ENCODE measurements at regions not wholly inside any gene's neighbourhood (a gene's known extent, or its start where the extent isn't known, plus 50 kb on each side); places are given as distances from the start of the nearest gene placed in this dataset.
"Not testable (repeated sequence)": the region's sequence is repeated elsewhere in the genome, so short reads cannot be mapped to it uniquely, and the experiment has no call there.

DNA sequence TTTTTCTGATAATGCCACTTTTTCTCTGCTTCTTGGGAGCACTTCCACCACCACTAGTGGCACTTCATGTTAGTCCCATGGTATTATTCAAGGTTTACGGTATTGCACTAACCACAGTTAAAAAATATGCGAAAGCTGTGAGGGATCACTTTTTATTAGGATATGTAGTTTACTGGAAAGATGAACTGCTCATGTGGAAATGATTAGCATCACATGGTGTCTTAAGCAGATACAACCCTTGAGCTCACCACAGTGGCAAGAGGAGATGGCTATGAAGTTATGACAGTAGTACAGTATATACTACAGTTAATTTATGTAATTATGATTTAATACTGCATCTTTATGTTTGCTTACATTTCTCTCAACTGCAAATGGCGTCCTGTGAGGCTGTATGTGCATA is 134.5 kb upstream of the HMGN3 start:
- intact Hi-C loops (cut with DNase I) = no loop called here
- no peaks in the 10 kb centered on the region for H3K27me3 ChIP-seq (ENCODE audit: control insufficient read depth, insufficient read depth)
- DNase-seq = no peak
- WGBS = 86% methylated on average over 3 of the region's 3 CpGs
- H3K27ac ChIP-seq (ENCODE audit: low read length) = no peak overlapping the region
- no peaks in the 10 kb centered on the region for H3K9me3 ChIP-seq (ENCODE audit: control insufficient read depth, low read length)
- ATAC-seq = no peak
- no peak overlapping the region for H3K4me3 ChIP-seq (ENCODE audit: low read length)
- H3K4me1 ChIP-seq (ENCODE audit: control insufficient read depth, insufficient read depth, low read length) = no peaks in the 10 kb centered on the region

DNA sequence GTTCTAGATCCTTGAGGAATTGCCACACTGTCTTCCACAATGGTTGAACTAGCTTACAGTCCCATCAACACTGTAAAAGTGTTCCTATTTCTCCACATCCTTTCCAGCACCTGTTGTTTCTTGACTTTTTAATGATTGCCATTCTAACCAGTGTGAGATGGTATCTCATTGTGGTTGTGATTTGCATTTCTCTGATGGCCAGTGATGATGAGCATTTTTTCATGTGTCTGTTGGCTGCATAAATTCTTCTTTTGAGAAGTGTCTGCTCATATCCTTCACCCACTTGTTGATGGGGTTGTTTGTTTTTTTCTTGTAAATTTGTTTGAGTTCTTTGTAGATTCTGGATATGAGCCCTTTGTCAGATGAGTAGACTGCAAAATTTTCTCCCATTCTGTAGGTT is 129.0 kb upstream of the HMGN3 start:
- H3K27ac ChIP-seq (ENCODE audit: low read length); H3K27me3 ChIP-seq (ENCODE audit: control insufficient read depth, insufficient read depth); DNase-seq; H3K9me3 ChIP-seq (ENCODE audit: control insufficient read depth, low read length); intact Hi-C loops (cut with DNase I); H3K4me3 ChIP-seq (ENCODE audit: low read length); ATAC-seq; H3K4me1 ChIP-seq (ENCODE audit: control insufficient read depth, insufficient read depth, low read length): not testable (repeated sequence)

DNA sequence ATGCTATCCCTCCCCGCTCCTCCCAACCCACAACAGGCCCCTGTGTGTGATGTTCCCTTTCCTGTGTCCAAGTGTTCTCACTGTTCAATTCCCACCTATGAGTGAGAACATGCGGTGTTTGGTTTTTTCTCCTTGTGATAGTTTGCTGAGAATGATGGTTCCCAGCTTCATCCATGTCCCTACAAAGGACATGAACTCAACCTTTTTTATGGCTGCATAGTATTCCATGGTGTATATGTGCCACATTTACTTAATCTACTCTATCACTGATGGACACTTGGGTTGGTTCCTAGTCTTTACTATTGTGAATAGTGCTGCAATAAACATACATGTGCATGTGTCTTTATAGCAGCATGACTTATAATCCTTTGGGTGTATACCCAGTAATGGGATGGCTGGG is 126.6 kb upstream of the HMGN3 start:
- H3K4me1 ChIP-seq (ENCODE audit: control insufficient read depth, insufficient read depth, low read length); H3K27me3 ChIP-seq (ENCODE audit: control insufficient read depth, insufficient read depth); H3K27ac ChIP-seq (ENCODE audit: low read length); H3K4me3 ChIP-seq (ENCODE audit: low read length); DNase-seq; intact Hi-C loops (cut with DNase I); ATAC-seq; H3K9me3 ChIP-seq (ENCODE audit: control insufficient read depth, low read length): not testable (repeated sequence)
- WGBS = 93% methylated on average over 2 of the region's 2 CpGs

DNA sequence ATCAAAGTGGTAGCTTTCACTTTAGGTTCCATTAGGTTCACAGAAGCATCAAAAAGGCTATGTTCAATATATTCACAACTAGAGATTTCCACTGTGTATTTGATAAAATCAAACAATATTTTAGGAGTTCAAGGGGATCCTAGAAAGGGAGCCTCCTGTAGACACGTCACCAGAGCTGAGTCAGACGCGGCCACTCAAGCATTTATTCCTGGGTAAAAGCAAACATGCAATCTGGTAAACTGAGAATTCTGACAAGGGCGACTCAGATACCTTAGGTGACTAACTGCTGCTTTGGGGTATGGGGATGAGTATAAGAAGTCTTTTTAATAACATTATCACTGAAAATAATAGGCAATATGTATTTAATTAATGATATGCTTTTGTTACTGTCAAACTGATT is 118.7 kb upstream of the HMGN3 start:
- H3K4me1 ChIP-seq (ENCODE audit: control insufficient read depth, insufficient read depth, low read length) = no peaks in the 10 kb centered on the region
- no peak overlapping the region for H3K4me3 ChIP-seq (ENCODE audit: low read length)
- ATAC-seq (no peak), DNase-seq (no peak)
- no peaks in the 10 kb centered on the region for H3K27me3 ChIP-seq (ENCODE audit: control insufficient read depth, insufficient read depth)
- H3K27ac ChIP-seq (ENCODE audit: low read length) = no peak overlapping the region
- intact Hi-C loops (cut with DNase I) = no loop called here
- 90% methylated on average over 4 of the region's 4 CpGs for WGBS
- H3K9me3 ChIP-seq (ENCODE audit: control insufficient read depth, low read length) = no peaks in the 10 kb centered on the region

DNA sequence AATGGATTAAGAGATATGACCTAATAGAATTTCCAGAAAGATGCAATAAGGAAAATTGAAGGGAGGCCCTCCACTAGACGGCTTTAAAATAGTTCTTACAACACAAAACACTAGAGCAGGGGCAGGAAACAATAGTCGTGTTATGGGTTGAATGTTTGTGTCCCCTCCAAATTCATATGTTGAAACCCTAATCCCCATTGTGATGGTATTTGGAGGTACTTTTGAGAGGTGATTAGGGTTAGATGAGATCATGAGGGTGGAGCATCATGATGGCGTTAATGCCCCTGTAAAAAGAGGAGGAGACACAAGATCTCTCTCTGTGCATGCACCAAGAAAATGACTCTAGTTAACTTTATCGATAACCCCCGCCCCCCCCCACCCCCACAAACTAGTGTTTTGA is 104.0 kb upstream of the HMGN3 start:
- Histone ChIP-seq H3K4me1 (ENCODE audit: control insufficient read depth, insufficient read depth, low read length) (no peaks in the 10 kb centered on the region), H3K9me3 (ENCODE audit: control insufficient read depth, low read length) (no peaks in the 10 kb centered on the region), H3K4me3 (ENCODE audit: low read length) (no peak overlapping the region), H3K27ac (ENCODE audit: low read length) (no peak overlapping the region), H3K27me3 (ENCODE audit: control insufficient read depth, insufficient read depth) (no peaks in the 10 kb centered on the region)
- intact Hi-C loops (cut with DNase I) = no loop called here
- ATAC-seq (no peak), DNase-seq (no peak)
- WGBS = 64% methylated on average over 5 of the region's 5 CpGs

DNA sequence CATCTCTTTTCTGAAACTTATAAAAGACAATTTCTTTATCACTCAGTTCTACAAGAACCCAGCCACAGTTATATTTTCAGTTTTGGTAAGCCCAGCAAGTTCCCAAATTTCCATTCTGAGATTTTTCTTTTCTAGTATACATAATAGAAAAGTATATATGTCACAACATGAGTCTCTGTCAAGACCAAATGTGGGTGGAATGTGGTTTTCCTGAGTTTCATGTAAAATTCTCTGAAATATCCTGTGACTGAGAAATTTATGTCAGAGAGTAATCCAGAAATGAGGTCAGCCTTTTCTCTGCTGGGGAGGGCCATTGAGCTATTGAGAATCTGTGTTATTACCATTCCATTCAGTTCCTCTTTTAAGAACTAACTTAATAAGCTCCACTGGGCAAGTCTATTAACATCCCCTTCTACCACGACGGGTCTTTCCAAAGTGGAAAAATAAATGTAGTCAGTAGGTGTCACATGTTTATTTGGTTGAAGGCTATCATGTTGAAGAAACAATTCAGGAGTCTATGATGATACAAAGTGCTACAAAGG is 100.7 kb upstream of the HMGN3 start:
- Histone ChIP-seq H3K9me3 (ENCODE audit: control insufficient read depth, low read length) (no peaks in the 10 kb centered on the region), H3K4me3 (ENCODE audit: low read length) (no peak overlapping the region), H3K4me1 (ENCODE audit: control insufficient read depth, insufficient read depth, low read length) (no peaks in the 10 kb centered on the region), H3K27ac (ENCODE audit: low read length) (no peak overlapping the region), H3K27me3 (ENCODE audit: control insufficient read depth, insufficient read depth) (no peaks in the 10 kb centered on the region)
- no peak for ATAC-seq
- intact Hi-C loops (cut with DNase I) = no loop called here
- 55% methylated on average over 2 of the region's 2 CpGs for WGBS
- no peak for DNase-seq

DNA sequence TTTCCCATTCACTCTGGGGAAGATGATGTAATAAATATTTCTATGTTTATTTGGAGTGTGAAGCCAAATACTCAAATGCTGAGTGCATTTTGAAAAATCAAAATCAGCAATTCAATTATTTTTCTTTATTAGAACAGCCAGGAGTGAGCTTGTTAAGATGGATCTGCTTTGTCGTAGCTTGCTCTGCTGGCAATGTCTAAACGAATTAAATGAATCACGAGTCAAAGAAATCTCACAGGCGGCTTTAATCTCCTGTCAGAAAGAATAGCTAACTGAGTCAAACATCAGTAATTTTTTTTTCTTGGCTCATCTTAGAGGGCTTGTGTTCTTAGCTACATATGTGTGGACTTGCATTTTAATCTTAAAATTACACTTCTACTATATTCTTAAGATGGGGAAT is 100.2 kb upstream of the HMGN3 start:
- intact Hi-C loops (cut with DNase I) = no loop called here
- Histone ChIP-seq H3K27ac (ENCODE audit: low read length) (no peak overlapping the region), H3K9me3 (ENCODE audit: control insufficient read depth, low read length) (no peaks in the 10 kb centered on the region), H3K27me3 (ENCODE audit: control insufficient read depth, insufficient read depth) (no peaks in the 10 kb centered on the region), H3K4me3 (ENCODE audit: low read length) (no peak overlapping the region), H3K4me1 (ENCODE audit: control insufficient read depth, insufficient read depth, low read length) (no peaks in the 10 kb centered on the region)
- no peak for ATAC-seq
- no peak for DNase-seq
- WGBS = 52% methylated on average over 4 of the region's 4 CpGs

DNA sequence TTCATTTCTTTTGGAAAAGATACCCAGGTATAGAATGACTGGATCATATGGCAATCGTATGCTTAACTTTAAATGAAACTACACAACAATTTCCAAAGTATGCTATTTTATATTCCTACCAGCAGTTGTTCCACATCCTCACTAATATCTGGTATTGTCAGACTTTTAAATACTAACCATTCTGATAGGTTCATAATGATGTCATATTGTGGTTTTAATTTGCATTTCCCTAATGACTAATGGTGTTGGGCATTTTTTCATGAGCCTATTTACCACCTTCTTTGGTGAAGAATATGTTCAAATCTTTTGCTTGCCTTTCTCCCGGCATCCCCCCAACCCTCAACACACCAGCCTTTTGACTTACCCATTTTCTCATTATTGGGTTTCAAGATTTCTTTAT is 96.2 kb upstream of the HMGN3 start:
- DNase-seq (no peak), ATAC-seq (no peak)
- intact Hi-C loops (cut with DNase I) = no loop called here
- no peak overlapping the region for H3K27ac ChIP-seq (ENCODE audit: low read length)
- H3K27me3 ChIP-seq (ENCODE audit: control insufficient read depth, insufficient read depth) = no peaks in the 10 kb centered on the region
- no peaks in the 10 kb centered on the region for H3K9me3 ChIP-seq (ENCODE audit: control insufficient read depth, low read length)
- WGBS = 91% methylated on average over 2 of the region's 2 CpGs
- H3K4me3 ChIP-seq (ENCODE audit: low read length) = no peak overlapping the region
- no peaks in the 10 kb centered on the region for H3K4me1 ChIP-seq (ENCODE audit: control insufficient read depth, insufficient read depth, low read length)

DNA sequence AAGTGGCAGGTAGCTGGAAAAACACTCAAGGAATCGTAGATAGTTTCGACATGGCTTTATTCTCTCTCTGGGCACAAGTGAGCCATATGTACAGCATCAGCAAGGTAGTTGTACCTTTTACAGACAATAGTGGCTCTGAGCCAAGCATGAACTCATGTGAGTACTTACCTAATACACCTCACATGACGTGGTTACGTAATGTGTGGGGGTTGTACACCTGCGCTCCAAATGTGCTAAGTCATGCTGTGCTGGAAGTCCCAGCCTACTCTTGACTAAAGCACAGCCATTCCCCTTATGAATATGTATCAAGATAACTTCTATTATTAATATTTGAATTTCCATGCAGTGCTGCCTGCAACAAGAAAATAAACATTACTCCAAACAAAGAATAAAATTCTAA is 78.8 kb upstream of the HMGN3 start:
- H3K9me3 ChIP-seq (ENCODE audit: control insufficient read depth, low read length) = no peaks in the 10 kb centered on the region
- no peaks in the 10 kb centered on the region for H3K27me3 ChIP-seq (ENCODE audit: control insufficient read depth, insufficient read depth)
- no peak overlapping the region for H3K27ac ChIP-seq (ENCODE audit: low read length)
- ATAC-seq = no peak
- intact Hi-C loops (cut with DNase I) = no loop called here
- H3K4me1 ChIP-seq (ENCODE audit: control insufficient read depth, insufficient read depth, low read length) = no peaks in the 10 kb centered on the region
- H3K4me3 ChIP-seq (ENCODE audit: low read length) = no peak overlapping the region
- WGBS = 93% methylated on average over 5 of the region's 5 CpGs
- DNase-seq = no peak

DNA sequence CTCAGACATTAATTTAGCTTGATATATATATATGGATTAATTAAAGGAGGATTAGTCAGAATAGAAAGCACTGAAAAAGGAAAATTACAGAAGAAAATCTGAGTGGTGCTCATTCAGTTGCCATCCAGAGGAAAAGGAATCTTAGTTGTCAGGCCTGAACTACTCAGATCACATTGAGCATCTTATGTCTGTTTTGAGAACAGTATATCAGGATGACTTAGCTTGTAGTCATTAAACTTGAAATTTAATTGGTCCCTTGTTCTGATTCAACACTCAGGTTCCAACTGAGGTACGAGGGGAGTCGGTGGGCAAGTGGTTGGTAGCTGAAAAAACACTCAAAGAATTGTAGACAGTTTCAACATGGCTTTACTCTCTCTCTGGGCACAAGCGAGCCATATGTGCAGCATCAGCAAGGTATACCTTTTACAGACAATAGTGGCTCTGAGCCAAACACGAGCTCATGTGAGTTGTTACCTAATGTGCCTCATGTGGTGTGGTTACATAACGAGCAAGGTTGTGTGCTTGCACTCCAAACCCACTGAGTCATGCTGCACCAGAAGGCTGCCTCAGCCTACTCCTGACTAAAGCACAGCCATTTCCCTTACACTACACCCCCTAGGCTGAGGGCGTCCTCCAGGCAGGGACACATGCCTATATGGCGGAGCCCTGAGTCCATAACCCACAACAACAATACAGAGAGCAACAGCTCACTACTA is 73.0 kb upstream of the HMGN3 start:
- WGBS = 89% methylated on average over 7 of the region's 7 CpGs
- Histone ChIP-seq H3K27me3 (ENCODE audit: control insufficient read depth, insufficient read depth) (no peaks in the 10 kb centered on the region), H3K27ac (ENCODE audit: low read length) (no peak overlapping the region), H3K4me3 (ENCODE audit: low read length) (no peak overlapping the region), H3K9me3 (ENCODE audit: control insufficient read depth, low read length) (no peaks in the 10 kb centered on the region), H3K4me1 (ENCODE audit: control insufficient read depth, insufficient read depth, low read length) (no peaks in the 10 kb centered on the region)
- no peak for ATAC-seq
- no peak for DNase-seq
- intact Hi-C loops (cut with DNase I) = no loop called here

DNA sequence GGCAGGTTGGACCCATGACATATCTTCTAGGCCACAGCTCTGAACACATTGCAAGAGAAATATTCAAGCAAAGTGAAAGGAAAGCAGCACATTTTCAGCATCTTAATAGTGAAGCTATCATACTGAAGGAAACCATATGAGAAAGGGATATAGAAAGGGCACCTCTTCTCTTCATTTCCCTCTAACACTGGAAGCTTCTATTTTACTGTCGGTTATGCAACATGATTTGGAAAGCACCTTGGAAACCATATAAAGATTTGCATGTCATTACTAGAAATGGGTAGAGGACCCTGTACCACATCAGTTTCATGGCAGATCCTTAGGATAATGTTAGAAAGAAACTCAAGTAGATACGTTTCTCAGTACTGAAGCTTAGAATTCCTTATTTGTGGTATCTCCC is 70.5 kb upstream of the HMGN3 start:
- H3K27me3 ChIP-seq (ENCODE audit: control insufficient read depth, insufficient read depth) = no peaks in the 10 kb centered on the region
- no peaks in the 10 kb centered on the region for H3K4me1 ChIP-seq (ENCODE audit: control insufficient read depth, insufficient read depth, low read length)
- no peak overlapping the region for H3K4me3 ChIP-seq (ENCODE audit: low read length)
- H3K9me3 ChIP-seq (ENCODE audit: control insufficient read depth, low read length) = no peaks in the 10 kb centered on the region
- WGBS = 89% methylated on average over 2 of the region's 2 CpGs
- intact Hi-C loops (cut with DNase I) = no loop called here
- DNase-seq (no peak), ATAC-seq (no peak)
- H3K27ac ChIP-seq (ENCODE audit: low read length) = no peak overlapping the region

DNA sequence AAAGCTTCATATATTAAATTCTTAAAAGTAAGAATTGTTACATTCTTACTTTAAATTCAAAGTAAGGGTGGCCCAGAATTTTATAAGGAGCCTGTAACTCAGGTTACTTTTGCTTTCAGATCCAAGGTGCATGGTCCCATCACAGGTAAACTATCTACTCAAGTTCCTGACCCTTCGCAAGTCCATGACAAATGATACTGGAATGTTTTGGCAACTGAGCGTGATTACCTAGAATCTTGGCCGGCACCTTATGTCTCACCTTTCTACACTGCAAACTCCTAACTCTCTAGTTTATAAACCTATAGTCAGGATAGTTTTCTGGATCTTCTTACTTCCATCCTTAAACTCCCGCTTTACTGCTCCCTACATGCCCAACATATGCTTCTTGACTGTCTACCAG is 67.9 kb upstream of the HMGN3 start:
- Histone ChIP-seq H3K4me3 (ENCODE audit: low read length) (no peak overlapping the region), H3K9me3 (ENCODE audit: control insufficient read depth, low read length) (no peaks in the 10 kb centered on the region), H3K27me3 (ENCODE audit: control insufficient read depth, insufficient read depth) (no peaks in the 10 kb centered on the region), H3K27ac (ENCODE audit: low read length) (no peak overlapping the region), H3K4me1 (ENCODE audit: control insufficient read depth, insufficient read depth, low read length) (no peaks in the 10 kb centered on the region)
- DNase-seq (no peak), ATAC-seq (no peak)
- intact Hi-C loops (cut with DNase I) = no loop called here
- WGBS = 97% methylated on average over 4 of the region's 4 CpGs

All from right cardiac atrium (tissue), 5 donors.